Liver (tissue), 3 donors: ENCODE measurements at regions not wholly inside any gene's neighbourhood (a gene's known extent, or its start where the extent isn't known, plus 50 kb on each side); places are given as distances from the start of the nearest gene placed in this dataset.

Experiments
- EGR1 ChIP-seq, 2 donors: IDR thresholded peaks; 2 replicates each; pipeline ENCODE4 v1.6.1; 2016 to 2018; ENCODE audit warnings: antibody characterized with exemption in 2 of 2, low read depth in 2 of 2
- FOXA1 ChIP-seq: IDR thresholded peaks from 2 replicates; pipeline ENCODE4 v1.6.1; 2016; ENCODE audit warnings: antibody characterized with exemption
- GABPA ChIP-seq, 2 donors: IDR thresholded peaks in 1 of 2; conservative IDR thresholded peaks in 1 of 2; 2 replicates each; pipeline ENCODE4 v1.6.1; 2016; ENCODE audit warnings: antibody characterized with exemption in 2 of 2, mild to moderate bottlenecking in 1 of 2, moderate library complexity in 1 of 2
- JUND ChIP-seq, 2 donors: IDR thresholded peaks; 2 replicates each; pipeline ENCODE4 v1.6.1; 2016; ENCODE audit warnings: antibody characterized with exemption in 2 of 2
- RAD21 ChIP-seq, 2 donors: IDR thresholded peaks; 2 replicates each; pipeline ENCODE4 v1.6.1; 2016; ENCODE audit warnings: antibody characterized with exemption in 2 of 2, mild to moderate bottlenecking in 2 of 2
- RXRA ChIP-seq, 2 donors: IDR thresholded peaks; 2 replicates each; pipeline ENCODE4 v1.6.1; 2017 to 2018; ENCODE audit warnings: antibody characterized with exemption in 2 of 2, mild to moderate bottlenecking in 1 of 2
- SP1 ChIP-seq: IDR thresholded peaks from 2 replicates; pipeline ENCODE4 v1.6.1; 2018; ENCODE audit warnings: antibody characterized with exemption, mild to moderate bottlenecking
- TAF1 ChIP-seq: conservative IDR thresholded peaks from 2 replicates; pipeline ENCODE4 v1.6.1; 2016; ENCODE audit warnings: antibody characterized with exemption, mild to moderate bottlenecking
- YY1 ChIP-seq: IDR thresholded peaks from 2 replicates; pipeline ENCODE4 v1.6.1; 2016; ENCODE audit warnings: antibody characterized with exemption, mild to moderate bottlenecking
- TF ChIP-seq, protein P1 (sequence below): fragments of 150-350 bp; IDR thresholded peaks from 2 replicates; pipeline ENCODE4 v1.5.1; 2017; ENCODE audit warnings: improper control_type of control experiment, low read depth, low read length; ENCODE audit not compliant: missing input control
- TF ChIP-seq, protein P2 (sequence below): IDR thresholded peaks from 2 replicates; pipeline ENCODE4 v1.6.1; 2016; ENCODE audit warnings: antibody characterized with exemption
- TF ChIP-seq, protein P3 (sequence below): IDR thresholded peaks from 2 replicates; pipeline ENCODE4 v1.6.1; 2016; ENCODE audit warnings: antibody characterized with exemption
- TF ChIP-seq, protein P4 (sequence below): IDR thresholded peaks from 2 replicates; pipeline ENCODE4 v1.6.1; 2016; ENCODE audit warnings: antibody characterized with exemption, mild to moderate bottlenecking
- TF ChIP-seq, protein P5 (sequence below): IDR thresholded peaks from 2 replicates; pipeline ENCODE4 v1.6.1; 2016; ENCODE audit warnings: antibody characterized with exemption
- donor health status: healthy.
- donor health status: healthy.

DNA sequence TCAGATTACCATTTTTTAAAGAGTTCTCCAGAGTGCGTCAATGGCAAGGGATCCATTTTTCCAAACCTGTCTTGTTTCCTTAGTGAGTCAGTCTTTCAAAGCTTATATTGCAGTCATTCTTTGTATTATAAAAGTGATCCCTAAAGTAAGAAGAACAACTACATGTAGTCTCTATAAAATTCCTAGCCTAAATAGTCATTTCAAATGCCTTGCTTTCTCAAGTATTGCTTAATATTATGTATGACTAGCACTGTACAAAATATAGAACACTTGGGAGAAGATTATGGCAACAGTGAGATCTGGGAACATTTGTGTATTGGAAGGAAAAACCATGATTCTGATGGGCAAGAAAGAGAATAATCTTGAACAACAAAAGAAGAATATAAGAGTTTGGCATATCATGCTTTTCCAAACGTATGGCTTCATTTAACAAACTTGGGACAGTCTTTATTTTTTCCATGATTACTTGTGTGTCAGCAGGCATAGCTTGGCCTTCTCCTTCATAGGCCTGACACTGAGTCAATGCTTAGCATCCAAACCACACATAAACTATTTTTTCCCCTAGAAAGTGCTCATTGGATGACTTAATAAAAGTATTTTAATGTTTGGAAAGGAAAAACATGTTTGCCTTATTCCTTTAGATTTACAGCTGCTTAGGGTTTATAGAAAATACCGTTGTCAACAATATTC lies 547.4 kb downstream of the LTN1 start:
- TF ChIP-seq, protein P1, sequence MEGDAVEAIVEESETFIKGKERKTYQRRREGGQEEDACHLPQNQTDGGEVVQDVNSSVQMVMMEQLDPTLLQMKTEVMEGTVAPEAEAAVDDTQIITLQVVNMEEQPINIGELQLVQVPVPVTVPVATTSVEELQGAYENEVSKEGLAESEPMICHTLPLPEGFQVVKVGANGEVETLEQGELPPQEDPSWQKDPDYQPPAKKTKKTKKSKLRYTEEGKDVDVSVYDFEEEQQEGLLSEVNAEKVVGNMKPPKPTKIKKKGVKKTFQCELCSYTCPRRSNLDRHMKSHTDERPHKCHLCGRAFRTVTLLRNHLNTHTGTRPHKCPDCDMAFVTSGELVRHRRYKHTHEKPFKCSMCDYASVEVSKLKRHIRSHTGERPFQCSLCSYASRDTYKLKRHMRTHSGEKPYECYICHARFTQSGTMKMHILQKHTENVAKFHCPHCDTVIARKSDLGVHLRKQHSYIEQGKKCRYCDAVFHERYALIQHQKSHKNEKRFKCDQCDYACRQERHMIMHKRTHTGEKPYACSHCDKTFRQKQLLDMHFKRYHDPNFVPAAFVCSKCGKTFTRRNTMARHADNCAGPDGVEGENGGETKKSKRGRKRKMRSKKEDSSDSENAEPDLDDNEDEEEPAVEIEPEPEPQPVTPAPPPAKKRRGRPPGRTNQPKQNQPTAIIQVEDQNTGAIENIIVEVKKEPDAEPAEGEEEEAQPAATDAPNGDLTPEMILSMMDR = no peak
- TF ChIP-seq RAD21 (IDR thresholded peaks at IDR 0.05) (no peak), EGR1 (IDR thresholded peaks at IDR 0.05; ENCODE audit: low read depth in 2 of 2) (no peak), SP1 (no peak), JUND (IDR thresholded peaks at IDR 0.05) (no peak), TAF1 (no peak), YY1 (no peak), FOXA1 (no peak), RXRA (IDR thresholded peaks at IDR 0.05) (no peak), GABPA (IDR thresholded peaks at IDR 0.05 in 1 of 2, conservative IDR thresholded peaks at IDR 0.05 in 1 of 2) (no peak)
- TF ChIP-seq, protein P2, sequence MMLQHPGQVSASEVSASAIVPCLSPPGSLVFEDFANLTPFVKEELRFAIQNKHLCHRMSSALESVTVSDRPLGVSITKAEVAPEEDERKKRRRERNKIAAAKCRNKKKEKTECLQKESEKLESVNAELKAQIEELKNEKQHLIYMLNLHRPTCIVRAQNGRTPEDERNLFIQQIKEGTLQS = no peak
- TF ChIP-seq, protein P3, sequence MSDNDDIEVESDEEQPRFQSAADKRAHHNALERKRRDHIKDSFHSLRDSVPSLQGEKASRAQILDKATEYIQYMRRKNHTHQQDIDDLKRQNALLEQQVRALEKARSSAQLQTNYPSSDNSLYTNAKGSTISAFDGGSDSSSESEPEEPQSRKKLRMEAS = no peak
- TF ChIP-seq, protein P4, sequence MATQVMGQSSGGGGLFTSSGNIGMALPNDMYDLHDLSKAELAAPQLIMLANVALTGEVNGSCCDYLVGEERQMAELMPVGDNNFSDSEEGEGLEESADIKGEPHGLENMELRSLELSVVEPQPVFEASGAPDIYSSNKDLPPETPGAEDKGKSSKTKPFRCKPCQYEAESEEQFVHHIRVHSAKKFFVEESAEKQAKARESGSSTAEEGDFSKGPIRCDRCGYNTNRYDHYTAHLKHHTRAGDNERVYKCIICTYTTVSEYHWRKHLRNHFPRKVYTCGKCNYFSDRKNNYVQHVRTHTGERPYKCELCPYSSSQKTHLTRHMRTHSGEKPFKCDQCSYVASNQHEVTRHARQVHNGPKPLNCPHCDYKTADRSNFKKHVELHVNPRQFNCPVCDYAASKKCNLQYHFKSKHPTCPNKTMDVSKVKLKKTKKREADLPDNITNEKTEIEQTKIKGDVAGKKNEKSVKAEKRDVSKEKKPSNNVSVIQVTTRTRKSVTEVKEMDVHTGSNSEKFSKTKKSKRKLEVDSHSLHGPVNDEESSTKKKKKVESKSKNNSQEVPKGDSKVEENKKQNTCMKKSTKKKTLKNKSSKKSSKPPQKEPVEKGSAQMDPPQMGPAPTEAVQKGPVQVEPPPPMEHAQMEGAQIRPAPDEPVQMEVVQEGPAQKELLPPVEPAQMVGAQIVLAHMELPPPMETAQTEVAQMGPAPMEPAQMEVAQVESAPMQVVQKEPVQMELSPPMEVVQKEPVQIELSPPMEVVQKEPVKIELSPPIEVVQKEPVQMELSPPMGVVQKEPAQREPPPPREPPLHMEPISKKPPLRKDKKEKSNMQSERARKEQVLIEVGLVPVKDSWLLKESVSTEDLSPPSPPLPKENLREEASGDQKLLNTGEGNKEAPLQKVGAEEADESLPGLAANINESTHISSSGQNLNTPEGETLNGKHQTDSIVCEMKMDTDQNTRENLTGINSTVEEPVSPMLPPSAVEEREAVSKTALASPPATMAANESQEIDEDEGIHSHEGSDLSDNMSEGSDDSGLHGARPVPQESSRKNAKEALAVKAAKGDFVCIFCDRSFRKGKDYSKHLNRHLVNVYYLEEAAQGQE = no peak
- TF ChIP-seq, protein P5, sequence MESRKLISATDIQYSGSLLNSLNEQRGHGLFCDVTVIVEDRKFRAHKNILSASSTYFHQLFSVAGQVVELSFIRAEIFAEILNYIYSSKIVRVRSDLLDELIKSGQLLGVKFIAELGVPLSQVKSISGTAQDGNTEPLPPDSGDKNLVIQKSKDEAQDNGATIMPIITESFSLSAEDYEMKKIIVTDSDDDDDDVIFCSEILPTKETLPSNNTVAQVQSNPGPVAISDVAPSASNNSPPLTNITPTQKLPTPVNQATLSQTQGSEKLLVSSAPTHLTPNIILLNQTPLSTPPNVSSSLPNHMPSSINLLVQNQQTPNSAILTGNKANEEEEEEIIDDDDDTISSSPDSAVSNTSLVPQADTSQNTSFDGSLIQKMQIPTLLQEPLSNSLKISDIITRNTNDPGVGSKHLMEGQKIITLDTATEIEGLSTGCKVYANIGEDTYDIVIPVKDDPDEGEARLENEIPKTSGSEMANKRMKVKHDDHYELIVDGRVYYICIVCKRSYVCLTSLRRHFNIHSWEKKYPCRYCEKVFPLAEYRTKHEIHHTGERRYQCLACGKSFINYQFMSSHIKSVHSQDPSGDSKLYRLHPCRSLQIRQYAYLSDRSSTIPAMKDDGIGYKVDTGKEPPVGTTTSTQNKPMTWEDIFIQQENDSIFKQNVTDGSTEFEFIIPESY = no peak
